ENCODE measurements at regions not wholly inside any gene's neighbourhood (a gene's known extent, or its start where the extent isn't known, plus 50 kb on each side); places are given as distances from the start of the nearest gene placed in this dataset.
"Not testable (repeated sequence)": the region's sequence is repeated elsewhere in the genome, so short reads cannot be mapped to it uniquely, and the experiment has no call there.

DNA sequence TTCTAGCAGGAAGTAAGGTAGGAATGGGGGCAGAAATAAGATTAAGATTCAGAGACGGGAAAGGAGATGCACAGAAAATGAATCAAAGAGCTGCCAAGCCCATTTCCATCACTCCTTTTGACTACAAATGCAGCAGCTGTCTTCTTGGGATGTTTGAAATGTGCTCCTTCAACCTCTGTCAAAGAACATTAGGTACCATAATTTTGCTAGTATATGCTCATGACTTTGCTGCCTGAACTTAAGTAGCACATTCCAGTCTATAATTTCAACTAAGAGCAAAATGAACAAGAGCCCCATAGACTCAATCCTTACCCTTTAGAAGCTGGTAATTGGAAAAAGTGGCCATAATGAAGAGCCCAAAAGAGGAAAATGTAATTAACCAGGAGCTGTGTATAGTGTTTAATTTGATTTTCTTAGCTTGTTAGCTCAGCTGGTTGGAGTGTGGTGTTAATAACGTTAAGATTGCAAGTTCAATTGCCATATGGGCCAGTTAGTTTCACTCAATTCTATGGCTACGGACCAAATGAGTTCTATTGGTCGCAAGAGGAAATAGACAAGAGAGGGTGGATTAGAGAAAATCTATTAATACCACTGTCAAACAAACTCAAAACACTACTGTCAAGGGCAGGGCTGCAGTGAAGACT lies 349.9 kb downstream of the ZBBX start:
- no peaks in the 10 kb centered on the region for H3K9me3 ChIP-seq
- 79% methylated on average over 4 of the region's 4 CpGs for WGBS
- H3K36me3 ChIP-seq = no peaks in the 10 kb centered on the region
- TF ChIP-seq POLR2A (IDR thresholded peaks at IDR 0.05; ENCODE audit: low read depth) (no peak), EP300 (IDR thresholded peaks at IDR 0.05) (no peak), POLR2AphosphoS5 (IDR thresholded peaks at IDR 0.05) (no peak)
- TF ChIP-seq, protein P1, sequence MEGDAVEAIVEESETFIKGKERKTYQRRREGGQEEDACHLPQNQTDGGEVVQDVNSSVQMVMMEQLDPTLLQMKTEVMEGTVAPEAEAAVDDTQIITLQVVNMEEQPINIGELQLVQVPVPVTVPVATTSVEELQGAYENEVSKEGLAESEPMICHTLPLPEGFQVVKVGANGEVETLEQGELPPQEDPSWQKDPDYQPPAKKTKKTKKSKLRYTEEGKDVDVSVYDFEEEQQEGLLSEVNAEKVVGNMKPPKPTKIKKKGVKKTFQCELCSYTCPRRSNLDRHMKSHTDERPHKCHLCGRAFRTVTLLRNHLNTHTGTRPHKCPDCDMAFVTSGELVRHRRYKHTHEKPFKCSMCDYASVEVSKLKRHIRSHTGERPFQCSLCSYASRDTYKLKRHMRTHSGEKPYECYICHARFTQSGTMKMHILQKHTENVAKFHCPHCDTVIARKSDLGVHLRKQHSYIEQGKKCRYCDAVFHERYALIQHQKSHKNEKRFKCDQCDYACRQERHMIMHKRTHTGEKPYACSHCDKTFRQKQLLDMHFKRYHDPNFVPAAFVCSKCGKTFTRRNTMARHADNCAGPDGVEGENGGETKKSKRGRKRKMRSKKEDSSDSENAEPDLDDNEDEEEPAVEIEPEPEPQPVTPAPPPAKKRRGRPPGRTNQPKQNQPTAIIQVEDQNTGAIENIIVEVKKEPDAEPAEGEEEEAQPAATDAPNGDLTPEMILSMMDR (IDR thresholded peaks at IDR 0.05) = no peak
- H3K4me3 ChIP-seq = no peak overlapping the region
- no peak overlapping the region for H3K27ac ChIP-seq (replicated peaks in 1 of 4)
- H3K4me1 ChIP-seq = peaks cover 0 to 8% (median 0%) of the 10 kb centered on the region in 4 donors
- no peak for DNase-seq (ENCODE audit: extremely low spot score)
- intact Hi-C loops (cut with DNase I) = no loop called here
- H3K27me3 ChIP-seq = no peaks in the 10 kb centered on the region

DNA sequence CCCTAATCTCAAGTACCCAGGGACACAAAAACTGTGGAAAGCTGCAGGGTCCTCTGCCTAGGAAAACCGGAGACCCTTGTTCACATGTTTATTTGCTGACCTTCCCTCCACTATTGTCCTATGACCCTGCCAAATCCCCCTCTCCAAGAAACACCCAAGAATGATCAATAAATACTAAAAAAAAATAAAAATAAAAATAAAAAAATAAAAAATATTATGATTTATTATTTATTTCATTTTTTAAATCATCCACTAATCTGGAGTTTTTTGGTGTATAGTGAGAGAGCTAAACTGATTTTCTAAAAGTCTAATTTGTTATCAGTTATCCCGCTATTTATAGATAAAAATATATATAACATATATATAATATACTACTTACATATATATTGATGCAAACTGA lies 360.6 kb downstream of the ZBBX start:
- intact Hi-C loops (cut with DNase I); H3K27ac ChIP-seq (replicated peaks in 1 of 4); H3K4me3 ChIP-seq; H3K9me3 ChIP-seq; H3K27me3 ChIP-seq; DNase-seq (ENCODE audit: extremely low spot score); H3K4me1 ChIP-seq; H3K36me3 ChIP-seq: not testable (repeated sequence)
- 90% methylated on average over 2 of the region's 2 CpGs for WGBS

DNA sequence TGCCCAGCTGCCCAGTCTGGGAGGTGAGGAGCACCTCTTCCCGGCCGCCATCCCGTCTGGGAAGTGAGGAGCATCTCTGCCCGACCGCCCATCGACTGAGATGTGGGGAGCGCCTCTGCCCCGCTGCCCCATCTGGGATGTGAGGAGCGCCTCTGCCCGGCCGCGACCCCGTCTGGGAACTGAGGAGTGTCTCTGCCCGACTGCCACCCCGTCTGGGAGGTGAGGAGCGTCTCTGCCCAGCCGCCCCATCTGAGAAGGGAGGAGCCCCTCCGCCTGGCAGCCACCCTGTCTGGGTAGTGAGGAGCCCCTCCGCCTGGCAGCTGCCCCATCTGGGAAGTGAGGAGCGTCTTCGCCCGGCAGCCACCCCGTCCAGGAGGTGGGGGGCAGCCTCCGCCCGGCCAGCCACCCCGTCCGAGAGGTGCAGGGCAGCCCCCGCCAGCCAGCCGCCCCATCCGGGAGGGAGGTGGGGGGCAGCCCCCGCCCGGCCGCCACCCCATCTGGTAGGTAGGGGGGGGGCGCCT lies 361.4 kb downstream of the ZBBX start:
- H3K9me3 ChIP-seq; H3K4me1 ChIP-seq; H3K4me3 ChIP-seq; H3K36me3 ChIP-seq; intact Hi-C loops (cut with DNase I); H3K27ac ChIP-seq (replicated peaks in 1 of 4); H3K27me3 ChIP-seq; DNase-seq (ENCODE audit: extremely low spot score): not testable (repeated sequence)
- WGBS = no CpG with 5 or more reads among the region's 34 CpGs

DNA sequence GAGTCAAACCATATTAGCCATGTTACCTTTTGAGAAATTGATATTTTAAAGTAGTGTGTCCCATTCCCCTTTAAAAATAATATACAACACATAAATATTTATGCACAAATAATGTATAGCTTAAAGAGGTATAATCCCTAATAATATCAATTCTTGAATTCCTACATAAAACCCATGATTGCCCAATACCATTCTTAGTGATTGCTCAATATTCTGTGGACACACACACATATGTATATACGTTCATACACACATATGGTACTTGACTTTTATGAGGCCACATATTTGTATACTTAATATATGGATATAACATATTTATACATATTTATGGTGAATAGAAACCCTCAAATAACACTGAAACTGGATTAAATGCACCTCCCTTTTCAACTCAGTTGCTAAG lies 367.4 kb downstream of the ZBBX start:
- no peaks in the 10 kb centered on the region for H3K36me3 ChIP-seq
- H3K27me3 ChIP-seq = no peaks in the 10 kb centered on the region
- TF ChIP-seq, protein P1 (IDR thresholded peaks at IDR 0.05) = no peak
- TF ChIP-seq POLR2A (IDR thresholded peaks at IDR 0.05; ENCODE audit: low read depth) (no peak), POLR2AphosphoS5 (IDR thresholded peaks at IDR 0.05) (no peak), EP300 (IDR thresholded peaks at IDR 0.05) (no peak)
- no peak overlapping the region for H3K27ac ChIP-seq (replicated peaks in 1 of 4)
- H3K9me3 ChIP-seq = no peaks in the 10 kb centered on the region
- intact Hi-C loops (cut with DNase I) = no loop called here
- no peak for DNase-seq (ENCODE audit: extremely low spot score)
- H3K4me3 ChIP-seq = no peak overlapping the region
- WGBS = 92% methylated on average over 1 of the region's 1 CpG
- no peaks in the 10 kb centered on the region for H3K4me1 ChIP-seq

DNA sequence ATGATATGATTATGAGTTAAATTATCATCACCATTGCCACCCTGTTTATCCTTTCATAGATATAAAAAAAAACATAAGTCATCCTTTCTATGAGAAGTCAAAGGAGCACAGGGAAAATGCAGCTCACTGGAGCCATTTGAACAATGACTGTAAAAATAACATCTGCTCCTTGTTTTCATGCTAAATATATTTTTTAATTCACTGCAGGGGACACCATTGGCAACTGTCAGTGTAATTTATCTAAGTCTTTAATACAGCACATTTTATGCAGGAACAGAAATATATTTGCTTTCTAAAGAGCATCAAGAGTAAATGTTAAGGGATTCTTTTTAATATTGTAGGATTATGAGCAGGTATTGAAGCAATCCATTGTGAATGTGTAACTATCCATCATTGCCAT lies 371.3 kb downstream of the ZBBX start:
- Histone ChIP-seq H3K27me3 (no peaks in the 10 kb centered on the region), H3K4me3 (no peak overlapping the region), H3K9me3 (no peaks in the 10 kb centered on the region), H3K36me3 (no peaks in the 10 kb centered on the region), H3K4me1 (no peaks in the 10 kb centered on the region), H3K27ac (replicated peaks in 1 of 4) (no peak overlapping the region)
- no peak for DNase-seq (ENCODE audit: extremely low spot score)
- TF ChIP-seq POLR2AphosphoS5 (IDR thresholded peaks at IDR 0.05) (no peak), POLR2A (IDR thresholded peaks at IDR 0.05; ENCODE audit: low read depth) (no peak), EP300 (IDR thresholded peaks at IDR 0.05) (no peak)
- TF ChIP-seq, protein P1 (IDR thresholded peaks at IDR 0.05) = no peak
- intact Hi-C loops (cut with DNase I) = no loop called here

DNA sequence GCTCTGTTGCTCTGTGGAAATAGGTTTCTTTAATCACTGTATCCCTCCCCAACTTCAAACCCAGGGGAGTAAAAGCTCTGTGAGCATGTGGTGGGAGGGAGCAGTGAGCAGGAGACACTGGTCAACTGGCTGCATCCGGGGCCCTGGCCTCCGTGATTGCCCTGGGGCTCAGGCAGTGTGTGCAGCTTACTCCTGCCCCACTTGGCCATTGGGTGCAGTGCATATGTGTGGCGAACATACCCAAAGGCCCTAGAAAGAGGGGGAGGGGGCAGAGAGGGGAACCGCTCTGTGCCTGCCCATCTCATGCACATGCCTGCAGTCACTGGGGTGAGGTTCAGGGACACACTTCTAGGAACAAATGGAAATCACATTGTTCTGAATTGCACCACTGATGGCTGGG lies 378.7 kb downstream of the ZBBX start:
- TF ChIP-seq EP300 (IDR thresholded peaks at IDR 0.05) (no peak), POLR2AphosphoS5 (IDR thresholded peaks at IDR 0.05) (no peak), POLR2A (IDR thresholded peaks at IDR 0.05; ENCODE audit: low read depth) (no peak)
- TF ChIP-seq, protein P1 (IDR thresholded peaks at IDR 0.05) = no peak
- intact Hi-C loops (cut with DNase I) = no loop called here
- Histone ChIP-seq H3K4me1 (no peaks in the 10 kb centered on the region), H3K27me3 (no peaks in the 10 kb centered on the region), H3K36me3 (no peaks in the 10 kb centered on the region), H3K4me3 (no peak overlapping the region), H3K27ac (replicated peaks in 1 of 4) (no peak overlapping the region), H3K9me3 (peaks cover 0 to 16% (median 14%) of the 10 kb centered on the region in 4 donors)
- no peak for DNase-seq (ENCODE audit: extremely low spot score)
- WGBS = 91% methylated on average over 4 of the region's 4 CpGs

Measured in esophagus muscularis mucosa (tissue), 4 donors.